Esophagus muscularis mucosa (tissue), 4 donors: ENCODE measurements at regions not wholly inside any gene's neighbourhood (a gene's known extent, or its start where the extent isn't known, plus 50 kb on each side); places are given as distances from the start of the nearest gene placed in this dataset.

Experiments used
- DNase-seq: peaks from one replicate; pipeline ENCODE4 v3.0.0-alpha.2; 2017; ENCODE audit errors: extremely low spot score
- H3K27ac ChIP-seq, 4 donors: fragments of 200-600 bp; sonication (generic); replicated peaks in 1 of 4; 1 replicate in 3 of 4; 2 replicates in 1 of 4; pipeline ENCODE4 v1.5.1; 2016 to 2019; ENCODE audit warnings: mild to moderate bottlenecking in 1 of 4
- H3K27me3 ChIP-seq, 4 donors: fragments of 200-600 bp; sonication (generic); one replicate each; pipeline versions ENCODE4 v1.5.1 to v1.6.0; 2016 to 2019
- H3K36me3 ChIP-seq, 4 donors: fragments of 200-600 bp; sonication (generic); one replicate each; pipeline ENCODE4 v1.5.1; 2016 to 2019
- H3K4me1 ChIP-seq, 4 donors: fragments of 200-600 bp; sonication (generic); one replicate each; pipeline ENCODE4 v1.5.1; 2016 to 2019
- H3K4me3 ChIP-seq, 4 donors: fragments of 200-600 bp; sonication (generic); 1 replicate in 2 of 4; 2 replicates in 2 of 4; pipeline ENCODE4 v1.5.1; 2016 to 2019; ENCODE audit warnings: mild to moderate bottlenecking in 4 of 4, moderate library complexity in 1 of 4
- H3K9me3 ChIP-seq, 4 donors: fragments of 200-600 bp; sonication (generic); 1 replicate in 3 of 4; 2 replicates in 1 of 4; pipeline ENCODE4 v1.5.1; 2016 to 2019
- CTCF ChIP-seq, 3 experiments: fragments of 200-600 bp in 2 of 3; fragments of 450-650 bp in 1 of 3; sonication (generic) in 2 of 3; IDR thresholded peaks; one replicate each; pipeline ENCODE4 v1.5.1; 2017 to 2019; ENCODE audit warnings: antibody characterized with exemption in 3 of 3, mild to moderate bottlenecking in 2 of 3, moderate library complexity in 1 of 3
- EP300 ChIP-seq: sonication (generic); formaldehyde crosslinking; IDR thresholded peaks from one replicate; pipeline ENCODE4 v1.6.1; 2017; ENCODE audit warnings: antibody characterized with exemption
- POLR2A ChIP-seq: fragments of 450-650 bp; IDR thresholded peaks from one replicate; pipeline ENCODE4 v1.6.1; 2017; ENCODE audit warnings: antibody characterized with exemption, moderate library complexity, mild to moderate bottlenecking, low read depth
- POLR2AphosphoS5 ChIP-seq, 2 donors: sonication (generic); formaldehyde crosslinking; IDR thresholded peaks; one replicate each; pipeline ENCODE4 v1.6.1; 2017; ENCODE audit warnings: antibody characterized with exemption in 2 of 2
- WGBS: methylation state at CpG from one replicate; pipeline ENCODE4 v1.1.5; 2018; 5-methylcytosine and 5-hydroxymethylcytosine counted together
- intact Hi-C: fragments of 100-400 bp; cut with DNase I; formaldehyde crosslinking; loops from one replicate; pipeline ENCODE4 v1.15.1; 2023

- TF ChIP-seq EP300 (no peak), POLR2A (no peak), CTCF (IDR thresholded peaks at IDR 0.05) (no peak), POLR2AphosphoS5 (IDR thresholded peaks at IDR 0.05) (no peak)
- intact Hi-C loops: no loop called here
- WGBS: 53% methylated on average over 4 of the region's 4 CpGs
Measured at GRCh38 chr19:28042516-28042915, 1170.4 kb downstream of the UQCRFS1 start.

GRCh38 chr19:28039677-28040381 lies 1173.1 kb downstream of the UQCRFS1 start:
- intact Hi-C loops: no loop called here
- Histone ChIP-seq H3K27me3 (no peaks in the 10 kb centered on the region), H3K4me1 (no peaks in the 10 kb centered on the region), H3K9me3 (peaks cover 0 to 4% (median 0%) of the 10 kb centered on the region in 4 donors), H3K4me3 (no peak overlapping the region), H3K36me3 (no peaks in the 10 kb centered on the region), H3K27ac (no peak overlapping the region)
- DNase-seq: peak; percentile 70
- 82% methylated on average over 4 of the region's 4 CpGs for WGBS
- no peak for TF ChIP-seq POLR2A
- no peak for TF ChIP-seq POLR2AphosphoS5 (IDR thresholded peaks at IDR 0.05)
- no peak for TF ChIP-seq CTCF (IDR thresholded peaks at IDR 0.05)
- no peak for TF ChIP-seq EP300

More at GRCh38 chr19:28042516-28042915, 1170.4 kb downstream of the UQCRFS1 start:
- no peak overlapping the region for H3K27ac ChIP-seq
- no peak overlapping the region for H3K4me3 ChIP-seq
- DNase-seq: peak; percentile 66
- no peaks in the 10 kb centered on the region for H3K27me3 ChIP-seq
- H3K36me3 ChIP-seq: no peaks in the 10 kb centered on the region
- H3K4me1 ChIP-seq: no peaks in the 10 kb centered on the region
- peaks cover 0 to 4% (median 0%) of the 10 kb centered on the region in 4 donors for H3K9me3 ChIP-seq

DNA sequence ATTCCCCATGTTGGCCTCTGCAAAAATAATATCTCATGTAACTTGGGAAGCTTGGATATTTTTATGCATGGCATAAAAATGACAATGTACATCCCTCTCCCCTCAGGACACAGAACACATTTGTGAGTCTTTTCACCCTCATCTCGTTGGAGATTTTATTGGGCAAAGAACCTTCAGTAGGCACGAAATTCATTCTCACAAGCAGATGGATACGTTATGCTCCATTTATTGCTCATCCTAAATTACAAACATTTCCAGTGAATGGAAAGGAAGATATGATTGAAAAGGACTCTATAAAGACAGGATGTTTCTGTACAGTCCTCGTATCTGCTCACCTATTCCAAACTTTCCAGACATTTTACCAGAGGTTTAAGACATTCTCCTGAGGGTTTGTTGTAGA lies 1175.8 kb downstream of the UQCRFS1 start:
- H3K4me3 ChIP-seq: no peak overlapping the region
- H3K27me3 ChIP-seq: no peaks in the 10 kb centered on the region
- peaks cover 0 to 4% (median 0%) of the 10 kb centered on the region in 4 donors for H3K9me3 ChIP-seq
- DNase-seq: no peak
- WGBS: 46% methylated on average over 4 of the region's 4 CpGs
- intact Hi-C loops: no loop called here
- no peak for TF ChIP-seq CTCF (IDR thresholded peaks at IDR 0.05)
- no peak for TF ChIP-seq POLR2AphosphoS5 (IDR thresholded peaks at IDR 0.05)
- no peak for TF ChIP-seq POLR2A
- TF ChIP-seq EP300: no peak
- no peaks in the 10 kb centered on the region for H3K36me3 ChIP-seq
- H3K4me1 ChIP-seq: no peaks in the 10 kb centered on the region
- H3K27ac ChIP-seq: no peak overlapping the region

DNA sequence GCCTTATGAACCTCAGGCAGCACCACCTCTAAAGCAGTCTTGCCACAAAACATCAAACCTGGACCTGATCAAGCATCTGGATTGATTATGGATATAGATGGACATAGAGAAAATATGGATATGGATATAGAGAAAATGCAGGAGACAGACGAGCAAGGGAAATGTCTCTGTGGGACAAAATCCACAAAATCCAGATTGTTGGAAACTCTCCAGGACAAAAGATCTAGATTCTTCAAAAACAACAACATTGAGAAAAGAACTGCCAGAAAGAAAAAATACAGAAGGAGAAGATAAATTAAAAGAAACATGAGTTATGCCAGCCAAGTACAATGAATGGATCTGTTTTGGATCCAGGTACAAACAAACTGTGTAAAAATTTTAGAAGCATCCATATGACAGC lies 1176.5 kb downstream of the UQCRFS1 start:
- intact Hi-C loops: no loop called here
- TF ChIP-seq EP300 (no peak), CTCF (IDR thresholded peaks at IDR 0.05) (no peak), POLR2AphosphoS5 (IDR thresholded peaks at IDR 0.05) (no peak), POLR2A (no peak)
- Histone ChIP-seq H3K9me3 (peaks cover 0 to 2% (median 0%) of the 10 kb centered on the region in 4 donors), H3K4me1 (no peaks in the 10 kb centered on the region), H3K27me3 (no peaks in the 10 kb centered on the region), H3K4me3 (no peak overlapping the region), H3K36me3 (no peaks in the 10 kb centered on the region), H3K27ac (no peak overlapping the region)
- peak; percentile 8 for DNase-seq
- 64% methylated on average over 1 of the region's 1 CpG for WGBS

DNA sequence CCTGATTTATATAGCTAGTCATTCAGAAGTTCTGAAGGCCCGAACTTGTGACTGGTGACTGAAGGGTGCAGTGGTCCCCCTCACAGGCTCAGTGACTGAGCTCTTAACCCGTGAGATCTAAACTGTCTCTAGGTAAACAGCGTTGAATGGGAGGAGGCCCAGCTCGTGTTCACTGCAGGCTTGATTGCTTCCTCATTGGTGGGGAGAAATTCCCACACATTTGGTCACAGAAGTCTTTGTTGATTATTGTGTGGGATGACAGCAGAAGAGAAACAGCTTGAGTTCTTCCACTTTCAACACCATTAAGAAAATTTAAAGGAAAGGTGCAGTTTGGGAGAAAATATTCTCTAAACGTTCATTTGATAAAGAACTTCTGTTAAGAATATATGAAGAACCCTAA lies 1178.0 kb downstream of the UQCRFS1 start:
- no peak for TF ChIP-seq POLR2A
- TF ChIP-seq POLR2AphosphoS5 (IDR thresholded peaks at IDR 0.05): no peak
- TF ChIP-seq CTCF (IDR thresholded peaks at IDR 0.05): no peak
- no peak for TF ChIP-seq EP300
- intact Hi-C loops: no loop called here
- 36% methylated on average over 5 of the region's 5 CpGs for WGBS
- Histone ChIP-seq H3K27me3 (no peaks in the 10 kb centered on the region), H3K9me3 (peaks cover 0 to 3% (median 0%) of the 10 kb centered on the region in 4 donors), H3K36me3 (no peaks in the 10 kb centered on the region), H3K4me3 (no peak overlapping the region), H3K4me1 (no peaks in the 10 kb centered on the region), H3K27ac (no peak overlapping the region)
- no peak for DNase-seq
